CD4-positive, alpha-beta T cell treated with Interleukin-6 for 4 hours (primary cell): ENCODE measurements at regions not wholly inside any gene's neighbourhood (a gene's known extent, or its start where the extent isn't known, plus 50 kb on each side); places are given as distances from the start of the nearest gene placed in this dataset.
A peak's percentile ranks its signal among the peaks of the same experiment; 100 is the strongest.

Source experiments
- DNase-seq: peaks from one replicate; pipeline ENCODE4 v3.0.0-alpha.2; 2020; ENCODE audit warnings: mixed read lengths

DNA sequence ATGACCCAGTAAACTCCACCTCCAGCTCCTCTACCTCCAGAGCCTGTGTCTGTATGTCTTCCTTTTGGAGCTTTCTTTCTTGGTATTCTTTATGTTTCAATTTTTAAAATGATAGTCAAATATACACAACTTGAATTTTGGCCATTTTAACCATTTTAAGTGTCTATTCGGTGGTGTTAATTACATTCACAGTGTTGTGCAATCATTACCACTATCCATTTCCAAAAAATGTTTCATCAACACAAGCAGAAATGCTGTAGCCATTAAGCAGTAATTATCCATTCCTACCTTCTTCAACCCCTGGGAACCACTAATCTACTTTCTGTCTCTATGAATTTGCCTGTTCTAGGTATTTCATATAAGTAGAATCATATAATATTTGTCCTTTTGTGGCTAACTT is 194.5 kb upstream of the TSC22D2 start:
- DNase-seq: no peak

DNA sequence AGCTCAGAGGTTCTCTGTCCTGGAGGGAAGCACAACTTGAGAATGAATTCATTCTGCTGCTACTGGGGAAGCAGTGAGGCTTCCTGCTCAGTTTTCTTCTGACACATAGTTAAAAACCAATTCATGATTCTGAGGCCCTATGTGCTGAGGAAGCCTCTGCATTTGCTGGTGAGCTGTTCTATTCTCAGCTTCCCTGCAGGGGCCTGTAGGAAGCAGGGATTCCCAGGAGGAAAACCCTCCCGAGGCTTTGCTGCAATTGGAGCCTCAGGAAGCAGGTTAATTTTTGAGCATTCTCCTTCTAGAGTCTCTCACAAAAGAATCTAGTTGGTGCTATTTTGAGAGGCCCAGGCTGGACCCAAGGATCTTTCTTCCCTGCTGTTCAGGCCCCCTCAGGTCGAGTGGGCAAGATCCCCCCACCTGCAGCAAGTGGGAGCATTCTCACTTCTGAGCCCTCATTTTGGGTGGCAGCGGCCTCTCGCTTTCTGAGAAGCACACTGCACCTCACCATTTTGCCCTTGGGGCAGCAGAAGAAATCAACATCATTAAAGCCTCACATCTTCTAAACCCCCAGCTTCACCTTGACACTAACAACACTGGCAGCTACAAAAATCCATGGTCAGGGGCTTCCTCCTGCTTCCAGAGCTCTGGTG is 197.5 kb upstream of the TSC22D2 start:
- no peak for DNase-seq

DNA sequence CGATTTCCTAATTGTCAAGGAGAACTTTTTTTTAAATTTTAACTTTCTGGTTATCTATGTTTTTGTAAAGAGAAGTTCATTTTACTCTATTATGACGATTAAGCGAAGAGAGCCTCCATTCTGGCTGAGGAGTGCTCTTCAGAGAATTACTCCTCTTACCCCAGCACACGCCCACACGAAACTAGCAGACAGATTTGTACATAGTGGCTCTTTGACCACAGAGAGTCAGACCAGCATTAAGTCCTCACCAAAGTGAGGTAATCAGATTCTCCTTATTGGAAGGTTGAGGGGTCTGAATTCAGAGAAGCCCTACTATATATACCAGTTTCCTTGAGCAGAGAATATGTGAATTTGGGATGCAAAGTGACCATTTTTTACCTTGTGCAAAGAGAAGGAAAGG is 204.8 kb upstream of the TSC22D2 start:
- no peak for DNase-seq

DNA sequence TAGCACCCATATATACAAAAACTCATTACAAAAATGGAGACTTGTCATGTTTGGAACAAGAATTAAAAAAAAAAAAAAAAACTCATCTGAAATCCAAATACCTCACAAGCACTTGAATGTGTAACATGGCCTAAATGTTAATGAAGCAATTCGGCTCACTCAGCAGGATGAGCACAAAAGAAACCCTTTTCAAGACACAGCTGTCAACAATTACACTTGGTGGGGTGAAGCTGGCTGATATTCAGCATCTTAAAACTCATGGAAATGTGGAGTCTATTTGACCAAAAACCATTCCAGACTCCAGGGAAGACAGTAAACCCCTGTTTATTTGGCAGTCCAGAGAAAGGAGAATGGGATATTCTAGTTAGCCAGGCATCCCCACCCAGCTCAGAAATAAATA is 205.4 kb upstream of the TSC22D2 start:
- DNase-seq: no peak

DNA sequence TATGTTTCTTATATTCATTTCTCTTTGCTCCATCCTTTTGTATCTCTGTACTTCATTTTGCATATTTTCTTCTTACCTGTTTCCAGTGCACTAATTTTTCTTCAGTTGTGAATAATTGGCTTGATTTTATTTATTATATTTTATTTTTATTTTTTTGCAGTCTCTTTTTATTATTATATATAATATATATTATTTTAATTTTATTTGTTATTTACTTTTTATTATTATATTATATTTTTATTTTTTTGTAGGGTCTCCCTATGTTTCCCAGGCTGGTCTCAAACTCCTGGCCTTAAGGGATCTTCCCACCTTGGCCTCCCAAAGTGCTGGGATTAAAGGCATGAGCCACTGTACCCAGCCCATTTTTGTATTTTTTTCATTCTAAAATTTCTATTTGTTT is 213.1 kb upstream of the TSC22D2 start:
- DNase-seq: no peak

DNA sequence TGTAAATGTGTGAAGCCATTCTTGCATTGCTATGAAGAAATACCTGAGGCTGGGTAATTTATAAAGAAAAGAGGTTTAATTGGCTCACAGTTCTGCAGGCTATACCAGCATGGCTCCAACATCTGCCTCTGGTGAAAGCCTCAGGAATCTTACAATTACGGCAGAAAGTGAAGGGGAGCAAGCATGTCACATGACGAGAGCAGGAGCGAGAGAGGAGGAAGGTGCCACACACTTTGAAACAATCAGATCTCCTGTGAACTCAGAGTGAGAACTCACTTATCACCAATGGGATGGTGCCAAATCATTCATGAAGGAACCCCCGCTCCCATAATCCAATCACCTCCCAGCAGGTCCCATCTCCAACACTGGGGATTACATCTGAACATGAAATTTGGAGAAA is 213.6 kb upstream of the TSC22D2 start:
- no peak for DNase-seq

DNA sequence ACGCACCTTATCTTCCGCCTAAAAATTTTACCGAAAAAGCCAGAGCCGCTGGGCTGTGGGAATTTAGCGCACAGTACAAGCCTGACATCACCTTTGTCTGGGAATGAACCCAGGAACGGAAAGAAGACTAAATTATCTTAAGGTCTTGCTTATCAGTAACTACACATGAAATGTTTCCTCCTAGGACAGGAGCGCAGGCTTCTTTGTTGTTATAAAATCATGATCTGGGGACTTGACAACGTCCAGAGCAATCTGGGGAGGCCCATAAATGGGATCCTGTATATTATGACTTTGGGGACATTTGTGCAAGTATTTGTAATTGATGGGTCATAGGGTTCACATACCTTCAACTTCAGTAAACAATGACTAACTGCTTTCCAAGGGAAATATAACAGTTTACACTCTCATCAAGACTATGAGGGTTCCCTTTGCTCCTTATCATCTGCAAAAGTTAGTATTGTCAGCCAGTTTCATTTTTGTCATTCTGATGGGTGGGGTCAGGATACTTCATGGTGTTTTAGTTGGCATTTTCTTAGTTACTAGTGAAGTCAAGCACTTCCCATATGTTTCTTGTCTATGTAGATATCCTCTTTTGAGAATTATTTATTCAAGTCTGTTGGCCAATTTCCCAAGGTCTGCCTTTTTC is 213.9 kb upstream of the PFN2 start:
- no peak for DNase-seq

DNA sequence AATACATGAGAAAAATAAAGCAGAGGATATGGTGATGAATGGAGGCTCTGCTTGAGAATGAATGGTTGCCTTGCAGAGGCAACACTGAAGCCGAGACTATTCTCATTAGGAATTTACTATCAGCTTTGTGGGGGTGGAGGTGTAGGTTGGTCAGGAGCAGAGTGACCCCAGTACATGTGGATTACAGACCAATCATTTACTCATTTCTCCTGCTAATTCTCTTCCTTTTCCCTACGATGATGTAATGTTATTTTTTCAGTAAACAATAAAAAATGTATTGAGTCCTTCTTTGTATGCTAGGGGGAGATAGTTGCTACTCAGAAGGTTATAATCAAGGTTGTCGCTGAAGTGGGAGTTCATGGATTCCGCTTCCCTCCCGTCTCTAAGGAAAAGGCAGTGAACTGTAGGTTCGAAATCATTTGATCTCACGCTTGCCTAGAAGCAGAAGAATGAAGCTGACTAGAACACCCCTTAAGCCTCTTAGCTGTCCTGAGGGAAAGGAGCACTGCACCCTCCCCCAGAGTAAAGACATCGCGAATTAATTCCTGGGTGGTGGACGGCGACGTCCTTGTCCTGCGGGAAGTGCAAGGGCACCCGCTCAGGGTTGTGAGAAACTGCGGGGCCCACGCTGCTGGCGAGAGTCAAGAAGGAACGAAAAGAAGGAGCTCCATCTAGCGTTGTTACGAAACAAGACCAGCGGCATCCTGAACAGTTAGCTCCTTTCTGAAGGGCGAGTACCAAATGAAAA is 213.2 kb upstream of the PFN2 start:
- DNase-seq: peak; percentile 45

DNA sequence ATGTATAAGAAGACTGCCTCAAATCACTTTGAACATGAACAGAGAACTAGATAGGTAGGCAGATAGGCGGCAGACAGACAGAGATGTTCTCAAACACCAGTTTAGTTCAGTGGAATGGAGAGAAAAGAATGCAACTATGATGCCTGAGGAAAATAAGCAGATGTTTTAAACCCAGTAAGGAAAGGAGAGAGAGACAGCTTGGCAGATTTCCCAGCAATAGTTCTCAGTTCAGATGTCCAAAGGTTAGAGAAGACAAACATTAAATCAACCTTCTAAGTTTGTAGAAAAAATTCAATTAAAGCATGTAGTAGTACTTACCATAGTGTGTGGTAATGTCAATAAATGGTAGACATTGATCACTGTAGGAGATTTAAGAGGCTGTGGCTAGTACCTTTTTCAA is 209.6 kb upstream of the PFN2 start:
- DNase-seq: no peak

DNA sequence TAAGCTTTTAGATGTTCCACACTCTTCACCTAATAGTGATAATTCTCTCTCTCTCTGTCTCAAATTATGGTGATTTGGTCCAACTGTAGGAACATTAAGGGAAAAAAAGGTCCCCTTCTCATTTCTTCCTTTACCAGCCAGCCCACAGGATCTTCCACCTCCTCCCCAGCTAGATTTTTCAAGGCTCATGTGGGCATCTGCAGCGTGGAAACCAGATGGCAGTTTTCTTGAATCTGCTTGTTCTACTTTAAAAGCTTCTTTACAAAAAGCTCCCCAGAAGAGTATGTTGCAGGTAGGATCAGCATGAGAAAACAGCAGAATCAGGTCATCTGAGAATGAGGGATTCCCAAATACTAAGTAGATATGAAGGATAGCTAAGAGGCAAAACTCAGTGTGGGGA is 208.6 kb upstream of the PFN2 start:
- DNase-seq: no peak

DNA sequence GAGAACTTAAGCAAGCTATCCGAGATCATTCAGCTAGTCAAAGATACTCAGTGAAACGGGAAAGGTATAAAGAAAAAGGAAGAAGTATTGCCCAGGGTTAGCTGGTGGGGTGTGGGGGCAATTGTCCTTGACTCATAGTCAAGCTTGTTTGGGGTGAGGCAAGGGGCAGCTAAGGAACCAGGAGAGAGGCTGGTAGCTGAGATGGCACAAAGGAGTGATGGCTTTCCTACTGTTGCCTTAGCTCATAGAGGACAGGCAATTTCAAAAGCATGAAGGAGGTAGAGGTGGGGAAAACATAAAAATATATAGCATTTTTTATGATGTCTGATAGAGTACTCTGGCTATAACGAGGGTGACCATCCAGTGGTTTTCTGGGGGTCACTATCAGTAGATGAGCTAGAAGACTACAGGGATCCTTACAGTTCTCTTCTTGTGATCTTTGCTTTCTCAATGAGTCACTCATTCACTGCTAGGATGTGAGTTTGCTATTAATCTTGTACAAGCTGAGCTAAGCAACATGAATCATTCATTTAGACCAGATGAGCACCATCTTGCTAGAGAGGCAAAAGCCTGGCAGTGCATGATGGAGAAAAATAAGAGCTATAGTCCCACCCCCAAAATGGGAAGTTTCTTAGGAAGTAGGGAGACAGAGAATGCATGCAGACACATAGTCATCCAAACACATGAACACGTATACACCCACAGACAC is 207.1 kb upstream of the PFN2 start:
- DNase-seq: no peak

DNA sequence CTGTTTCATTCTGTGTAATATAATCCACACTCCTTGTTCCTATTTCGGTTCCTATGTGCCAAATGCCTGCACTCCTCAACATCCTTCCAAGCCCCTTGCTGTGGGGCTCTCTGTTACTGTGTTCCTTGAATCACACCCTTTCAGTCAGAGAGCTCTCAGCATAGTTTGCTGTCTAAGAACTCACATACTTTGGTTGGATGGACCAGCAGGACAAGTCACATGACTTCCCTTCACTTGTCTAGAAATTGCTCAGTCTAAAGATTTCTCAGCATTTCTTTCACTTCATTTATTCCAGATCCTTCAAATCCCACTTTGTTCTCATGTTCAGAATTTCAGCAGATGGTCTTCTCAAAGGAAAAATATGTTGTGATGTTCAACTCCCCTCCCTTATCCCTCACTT is 203.5 kb upstream of the PFN2 start:
- no peak for DNase-seq

DNA sequence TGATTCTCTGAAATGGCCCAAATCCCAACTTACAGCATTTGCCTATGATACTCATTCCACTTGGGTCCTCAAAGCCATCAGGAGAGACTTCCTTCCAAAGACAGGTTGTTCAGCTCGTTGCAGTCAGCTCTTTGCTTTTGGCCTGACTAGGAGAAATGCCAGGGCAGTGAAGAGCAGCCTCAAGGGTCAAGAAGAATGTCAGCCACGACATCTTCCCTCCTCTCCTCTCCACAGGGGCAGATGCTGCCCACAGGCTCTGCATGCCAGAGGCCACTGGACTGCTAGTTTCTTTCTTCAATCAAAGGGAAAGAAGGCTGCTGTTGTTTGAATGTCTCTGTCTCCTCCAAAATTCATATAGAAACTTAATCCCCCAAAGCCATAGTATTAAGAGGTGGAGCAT is 201.7 kb upstream of the PFN2 start:
- DNase-seq: no peak

DNA sequence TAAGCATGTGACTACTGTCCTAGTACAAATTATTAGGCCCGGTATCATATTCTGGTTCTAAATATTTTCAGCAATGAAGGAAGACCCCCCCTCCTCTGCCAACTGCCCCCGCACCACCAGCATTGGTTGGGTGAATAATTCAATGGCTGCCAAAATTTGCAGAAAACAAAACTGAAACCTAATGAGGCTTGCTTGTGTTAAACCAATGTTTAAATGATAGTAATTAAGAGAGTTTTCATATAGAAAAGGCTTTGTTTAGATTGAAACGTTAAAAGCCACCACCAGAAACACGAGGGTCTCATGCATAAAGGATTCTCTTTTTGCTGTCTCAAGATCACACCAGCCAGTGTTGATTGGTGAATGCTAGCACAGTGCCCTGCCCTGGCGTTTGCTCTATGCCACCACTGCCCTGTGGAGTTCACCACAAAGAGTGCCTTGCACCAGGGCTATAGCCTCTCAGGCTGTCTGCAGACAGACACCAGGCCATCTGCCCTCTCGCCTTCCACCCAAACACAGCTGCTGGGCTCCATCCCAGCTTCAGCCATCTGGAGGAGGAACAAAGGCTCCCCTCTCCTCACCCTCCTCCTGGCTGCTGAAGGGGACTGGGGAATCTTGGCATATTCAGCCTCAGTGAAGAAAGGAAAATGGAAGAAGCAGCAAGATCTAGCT is 200.3 kb upstream of the PFN2 start:
- DNase-seq: no peak

DNA sequence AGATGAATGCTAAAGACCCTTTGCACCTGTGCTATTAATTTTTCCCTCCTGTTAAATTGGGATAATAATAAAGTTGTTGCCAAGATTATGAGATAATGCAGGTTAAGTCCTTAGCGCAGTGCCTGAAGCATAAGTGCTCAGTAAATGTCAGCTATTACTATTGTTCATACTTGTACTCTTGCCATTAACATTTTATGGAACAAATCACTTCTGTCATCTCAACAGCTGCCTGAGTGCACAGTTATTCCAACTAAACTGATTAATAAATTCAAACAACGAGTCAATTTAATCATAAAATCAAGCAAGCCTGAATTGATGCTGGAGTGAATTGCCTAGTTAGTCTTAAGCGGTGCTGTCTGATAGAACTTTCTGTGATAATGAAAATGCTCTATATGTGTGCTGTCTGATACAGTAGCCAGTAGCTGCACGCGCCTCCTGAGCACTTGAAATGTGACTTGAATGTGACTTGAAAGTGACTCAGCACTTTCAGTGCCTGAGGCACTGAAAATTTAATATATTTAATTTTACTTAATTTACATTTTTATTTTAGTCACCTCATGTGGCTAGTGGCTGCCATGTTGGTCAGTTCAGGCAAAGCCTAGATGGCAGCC is 198.7 kb upstream of the PFN2 start:
- no peak for DNase-seq

DNA sequence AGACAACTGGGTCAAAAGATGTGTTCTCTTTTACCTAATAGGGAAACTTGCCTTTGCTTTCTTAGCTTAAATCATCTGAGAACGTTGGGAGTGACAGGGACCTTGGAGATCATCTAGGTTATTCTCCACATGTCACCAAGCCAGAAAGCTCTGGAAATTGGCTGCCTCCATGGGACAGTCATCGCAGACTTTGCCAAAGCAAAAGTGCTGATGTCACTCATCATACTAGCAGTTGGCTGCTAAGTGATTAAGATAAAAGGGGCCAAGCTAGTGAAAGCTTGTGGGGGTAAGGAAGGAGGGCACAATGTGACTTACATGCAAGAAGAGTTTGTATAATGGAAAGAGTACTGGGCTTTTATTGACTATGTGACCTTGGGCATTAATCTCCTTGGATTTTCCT is 198.0 kb upstream of the PFN2 start:
- no peak for DNase-seq

DNA sequence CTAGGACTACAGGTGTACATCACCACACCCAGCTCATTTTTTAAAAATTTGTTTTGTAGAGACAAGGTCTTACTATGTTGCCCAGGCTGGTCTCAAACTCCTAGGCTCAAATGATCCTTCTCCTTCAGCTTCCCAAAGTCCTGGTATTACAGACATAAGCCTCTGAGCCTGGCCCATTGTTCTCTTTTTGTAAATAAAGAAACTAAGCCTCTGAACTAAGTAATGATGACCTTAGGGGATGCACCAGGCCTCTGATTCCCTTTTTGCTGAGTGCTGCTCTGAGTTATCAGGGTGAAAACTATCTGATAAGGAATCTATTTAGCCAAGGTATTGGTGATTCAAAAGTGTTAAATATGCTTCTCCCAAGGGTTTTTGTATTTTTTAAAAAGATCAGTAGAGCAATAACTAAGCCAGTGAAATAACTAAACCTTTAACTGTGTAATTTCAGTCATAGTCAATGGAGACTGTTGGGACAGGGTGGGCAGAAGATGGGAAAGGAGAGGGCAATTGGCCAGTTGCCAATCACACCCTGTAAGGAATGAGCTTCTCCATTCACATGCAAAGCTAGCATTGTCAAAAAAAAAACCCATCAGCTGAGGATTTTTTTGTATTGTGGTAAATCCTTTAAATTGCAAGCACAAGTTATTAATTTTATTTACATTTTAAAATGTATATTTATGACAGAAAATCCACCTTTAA is 194.8 kb upstream of the PFN2 start:
- no peak for DNase-seq

DNA sequence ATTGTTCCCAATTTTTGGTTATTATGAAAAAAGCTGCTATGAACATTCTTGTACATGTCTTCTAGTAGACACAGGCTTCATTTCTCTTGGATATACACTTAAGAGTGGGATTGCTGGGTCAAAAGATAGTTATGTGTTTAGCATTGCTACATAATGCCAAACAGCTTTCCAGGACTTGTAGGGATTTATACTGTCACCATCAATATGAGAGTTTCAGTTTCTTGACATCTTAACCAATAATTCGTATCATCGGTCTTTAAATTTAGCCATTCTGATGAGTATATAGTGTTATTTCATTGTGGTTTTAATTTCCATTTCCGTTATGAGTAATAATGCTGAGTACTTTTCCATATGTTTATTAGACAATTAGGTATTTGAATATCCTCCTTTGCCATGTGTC is 190.3 kb upstream of the PFN2 start:
- DNase-seq: no peak

DNA sequence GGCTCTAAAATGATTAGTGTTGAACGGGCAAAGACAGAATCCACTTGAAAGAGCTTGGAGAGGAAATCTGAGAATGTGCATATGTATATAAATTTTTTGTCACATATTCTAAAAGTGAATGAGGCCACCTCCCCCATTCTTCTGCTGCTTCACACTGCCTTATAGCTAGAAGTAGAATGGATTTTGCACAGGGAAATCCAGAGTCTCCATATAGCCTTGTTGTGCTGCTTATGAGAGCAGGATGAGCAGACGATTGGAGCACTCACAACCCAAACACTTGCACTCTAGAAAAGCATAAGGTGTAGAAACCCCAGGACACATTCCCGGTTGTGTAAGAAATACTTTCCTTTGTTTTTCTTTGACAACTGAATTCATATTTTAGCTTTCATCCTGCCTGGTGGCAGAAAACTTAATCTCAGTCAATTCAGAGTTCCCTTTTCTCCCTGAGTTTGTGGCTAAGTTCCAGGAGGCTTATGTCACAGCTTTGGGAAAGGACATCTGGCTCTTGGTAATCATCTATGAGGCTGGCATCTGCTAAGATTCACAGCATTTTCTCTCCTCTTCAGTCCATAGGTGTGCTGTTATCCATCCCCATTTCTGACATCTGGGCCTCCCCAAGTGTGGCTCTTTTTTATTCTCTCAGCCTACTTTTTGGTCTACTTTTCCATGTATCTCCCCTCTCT is 188.4 kb upstream of the PFN2 start:
- no peak for DNase-seq

DNA sequence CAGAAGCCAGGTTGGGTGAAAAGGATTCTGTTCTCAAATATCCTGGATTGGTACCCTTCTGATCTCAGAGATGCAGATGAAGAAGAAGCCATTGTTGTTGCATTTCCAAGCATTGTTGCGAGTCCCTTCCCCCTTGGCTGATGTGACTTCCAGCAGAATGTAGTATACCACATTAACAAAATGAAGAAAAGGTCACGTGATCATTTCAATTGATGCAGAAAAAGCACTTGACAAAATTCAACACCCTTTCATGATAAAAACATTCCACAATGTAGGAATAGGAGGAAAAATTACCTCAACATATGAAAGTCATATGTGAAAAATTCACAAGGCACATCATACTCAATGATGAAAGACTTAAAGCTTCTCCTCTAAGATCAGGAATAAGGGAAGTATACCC is 181.9 kb upstream of the PFN2 start:
- no peak for DNase-seq

DNA sequence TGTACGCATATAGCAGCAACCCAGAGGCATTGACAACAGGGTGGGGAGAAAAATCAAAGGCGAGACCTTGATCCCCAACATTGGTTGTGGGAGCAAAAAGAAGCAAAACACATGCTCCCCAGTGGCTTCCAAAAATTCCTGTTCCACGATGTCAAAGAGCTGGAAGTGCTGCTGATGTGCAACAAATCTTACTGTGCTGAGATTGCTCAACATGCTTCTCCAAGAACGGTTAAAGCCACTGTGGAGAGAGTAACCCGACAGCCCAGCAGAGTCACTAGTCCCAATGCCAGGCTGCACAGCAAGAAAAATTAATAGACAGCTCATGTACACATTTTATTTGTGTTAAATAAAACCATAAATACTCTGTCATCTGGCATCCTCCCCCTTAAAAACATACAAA is 179.9 kb upstream of the PFN2 start:
- DNase-seq: no peak

DNA sequence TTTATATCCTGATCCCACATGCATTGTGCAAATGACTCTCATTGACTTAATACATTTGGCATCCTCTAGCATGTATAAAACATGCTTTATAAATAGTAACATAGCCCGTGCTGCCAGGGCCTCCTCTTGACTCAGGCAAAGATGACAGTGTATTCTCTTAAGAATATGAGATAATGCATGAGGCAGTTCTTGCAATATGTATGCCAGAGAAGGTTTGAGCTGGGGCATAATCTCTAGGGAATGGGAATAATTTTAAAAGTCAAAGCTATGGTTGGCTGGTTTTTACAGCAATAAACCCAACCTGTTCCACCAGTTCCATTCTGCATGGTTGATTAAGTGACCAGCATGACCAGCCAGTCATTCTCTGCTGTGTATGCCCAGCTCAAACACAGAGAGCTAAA is 179.0 kb upstream of the PFN2 start:
- DNase-seq: no peak
